HEK293T (cell line): ENCODE measurements at regions not wholly inside any gene's neighbourhood (a gene's known extent, or its start where the extent isn't known, plus 50 kb on each side); places are given as distances from the start of the nearest gene placed in this dataset.

ENCODE experiments used
- CTCF ChIA-PET: fragments of 350-600 bp; formaldehyde crosslinking; extraction: SDS; loops from one replicate; lab custom pipeline; 2021; ENCODE audit warnings: antibody characterized with exemption, inconsistent platforms; lab: Yijun Ruan, JAX
- POLR2A ChIA-PET: fragments of 350-600 bp; formaldehyde crosslinking; extraction: SDS; loops from one replicate; lab custom pipeline; 2020; ENCODE audit warnings: antibody characterized with exemption, inconsistent platforms; lab: Yijun Ruan, JAX
- DNase-seq: peaks from one replicate; pipeline ENCODE4 v3.0.0; 2012; ENCODE audit warnings: mixed read lengths; ENCODE audit errors: extremely low spot score
- ARNT ChIP-seq: fragments of 450-650 bp; IDR thresholded peaks from 2 replicates; pipeline ENCODE4 v1.6.1; 2017; ENCODE audit warnings: mild to moderate bottlenecking
- BHLHE40 ChIP-seq: fragments of 450-650 bp; IDR thresholded peaks from 2 replicates; pipeline ENCODE4 v1.6.1; 2016; ENCODE audit warnings: mild to moderate bottlenecking, moderate library complexity, borderline replicate concordance
- CTBP1 ChIP-seq: fragments of 450-650 bp; IDR thresholded peaks from 2 replicates; pipeline ENCODE4 v1.6.1; 2016; ENCODE audit warnings: borderline replicate concordance
- ELF4 ChIP-seq: fragments of 450-650 bp; IDR thresholded peaks from 2 replicates; pipeline ENCODE4 v1.6.1; 2017; ENCODE audit warnings: antibody characterized with exemption
- FOXA1 ChIP-seq: fragments of 450-650 bp; IDR thresholded peaks from 2 replicates; pipeline ENCODE4 v1.6.1; 2016; ENCODE audit warnings: mild to moderate bottlenecking
- FOXK2 ChIP-seq: fragments of 450-650 bp; IDR thresholded peaks from 2 replicates; pipeline ENCODE4 v1.6.1; 2016; ENCODE audit warnings: mild to moderate bottlenecking
- FOXM1 ChIP-seq: fragments of 450-650 bp; IDR thresholded peaks from 2 replicates; pipeline ENCODE4 v1.6.1; 2017; ENCODE audit warnings: mild to moderate bottlenecking, borderline replicate concordance
- HDGF ChIP-seq: fragments of 450-650 bp; IDR thresholded peaks from 2 replicates; pipeline ENCODE4 v1.6.1; 2017; ENCODE audit warnings: antibody characterized with exemption, borderline replicate concordance
- L3MBTL2 ChIP-seq: fragments of 450-650 bp; conservative IDR thresholded peaks from 2 replicates; pipeline ENCODE4 v1.6.1; 2016; ENCODE audit warnings: mild to moderate bottlenecking
- LEF1 ChIP-seq: fragments of 450-650 bp; IDR thresholded peaks from 2 replicates; pipeline ENCODE4 v1.6.1; 2017; ENCODE audit warnings: mild to moderate bottlenecking, borderline replicate concordance
- NFRKB ChIP-seq: fragments of 450-650 bp; IDR thresholded peaks from 2 replicates; pipeline ENCODE4 v1.6.1; 2016; ENCODE audit warnings: mild to moderate bottlenecking, moderate library complexity
- SP1 ChIP-seq: fragments of 450-650 bp; IDR thresholded peaks from 2 replicates; pipeline ENCODE4 v1.6.1; 2017
- SUZ12 ChIP-seq: fragments of 450-650 bp; IDR thresholded peaks from 2 replicates; pipeline ENCODE4 v1.6.1; 2016; ENCODE audit warnings: mild to moderate bottlenecking
- TARDBP ChIP-seq: fragments of 450-650 bp; IDR thresholded peaks from 2 replicates; pipeline ENCODE4 v1.6.1; 2016
- ZNF384 ChIP-seq: fragments of 450-650 bp; IDR thresholded peaks from 2 replicates; pipeline ENCODE4 v1.6.1; 2016
- TF ChIP-seq, protein P1 (sequence below): fragments of 450-650 bp; IDR thresholded peaks from 2 replicates; pipeline ENCODE4 v1.6.1; 2016

DNA sequence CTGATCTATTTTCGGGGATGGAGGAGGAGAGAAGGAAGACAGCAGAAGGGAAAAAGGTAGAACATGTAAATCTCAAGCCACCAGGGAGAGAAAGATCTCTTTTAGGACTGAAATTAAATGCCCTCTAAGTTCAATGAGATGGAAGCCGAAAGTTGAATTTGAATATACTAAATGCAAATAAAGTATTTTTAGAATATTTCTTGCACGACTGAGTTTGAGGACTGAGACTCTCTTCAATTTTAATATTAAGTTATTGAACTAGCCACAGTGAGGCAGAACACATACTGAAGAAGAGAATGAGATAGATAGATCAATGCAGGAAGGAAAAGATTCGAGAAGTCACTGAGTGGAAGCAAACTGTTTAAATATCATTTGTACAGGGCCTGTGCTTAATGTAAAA is 399.9 kb upstream of the CBLB start:
- POLR2A ChIA-PET: no interaction called here
- TF ChIP-seq CTBP1: no peak
- TF ChIP-seq FOXA1: no peak
- no peak for TF ChIP-seq ELF4
- no peak for TF ChIP-seq LEF1
- no peak for TF ChIP-seq TARDBP
- CTCF ChIA-PET: no interaction called here
- DNase-seq: no peak

DNA sequence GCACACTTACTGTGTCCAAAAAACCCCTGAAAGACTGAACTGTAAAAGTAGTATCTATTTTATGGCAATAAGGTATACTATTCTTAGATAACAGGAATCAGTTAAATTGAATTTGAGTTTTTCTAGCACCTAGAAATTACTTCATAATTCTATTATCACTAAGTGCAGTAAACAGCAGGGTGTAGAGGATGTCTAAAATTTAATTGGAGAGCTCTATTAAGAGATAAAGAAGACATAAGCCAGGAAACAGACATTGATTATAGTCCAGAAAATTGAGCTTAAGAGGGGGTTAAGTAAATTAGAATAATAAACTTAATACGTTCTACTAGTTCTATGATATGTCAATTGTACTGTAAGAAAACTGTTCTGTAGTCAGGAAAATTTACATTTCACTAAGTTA is 403.5 kb upstream of the CBLB start:
- DNase-seq: no peak
- ChIA-PET CTCF (no interaction called here), POLR2A (no interaction called here)
- TF ChIP-seq, protein P1, sequence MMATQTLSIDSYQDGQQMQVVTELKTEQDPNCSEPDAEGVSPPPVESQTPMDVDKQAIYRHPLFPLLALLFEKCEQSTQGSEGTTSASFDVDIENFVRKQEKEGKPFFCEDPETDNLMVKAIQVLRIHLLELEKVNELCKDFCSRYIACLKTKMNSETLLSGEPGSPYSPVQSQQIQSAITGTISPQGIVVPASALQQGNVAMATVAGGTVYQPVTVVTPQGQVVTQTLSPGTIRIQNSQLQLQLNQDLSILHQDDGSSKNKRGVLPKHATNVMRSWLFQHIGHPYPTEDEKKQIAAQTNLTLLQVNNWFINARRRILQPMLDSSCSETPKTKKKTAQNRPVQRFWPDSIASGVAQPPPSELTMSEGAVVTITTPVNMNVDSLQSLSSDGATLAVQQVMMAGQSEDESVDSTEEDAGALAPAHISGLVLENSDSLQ: no peak
- TF ChIP-seq FOXM1 (no peak), ARNT (no peak)

DNA sequence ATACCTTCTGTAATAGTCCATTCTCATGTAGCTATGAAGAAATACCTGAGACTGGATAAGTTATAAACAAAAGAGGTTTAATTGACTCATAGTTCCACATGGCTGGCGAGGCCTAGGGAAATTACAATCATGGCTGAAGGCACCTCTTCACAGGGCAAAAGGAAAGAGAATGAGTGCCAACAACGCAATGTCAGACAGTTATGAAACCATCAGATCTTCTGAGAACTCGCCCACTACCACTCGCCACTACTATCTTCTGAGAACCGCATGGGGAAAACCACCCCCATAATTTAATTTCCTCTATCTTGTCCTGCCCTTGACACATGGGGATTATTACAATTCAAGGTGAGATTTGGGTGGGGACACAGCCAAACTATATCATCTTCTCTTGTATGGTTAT is 406.8 kb upstream of the CBLB start:
- POLR2A ChIA-PET: no interaction called here

DNA sequence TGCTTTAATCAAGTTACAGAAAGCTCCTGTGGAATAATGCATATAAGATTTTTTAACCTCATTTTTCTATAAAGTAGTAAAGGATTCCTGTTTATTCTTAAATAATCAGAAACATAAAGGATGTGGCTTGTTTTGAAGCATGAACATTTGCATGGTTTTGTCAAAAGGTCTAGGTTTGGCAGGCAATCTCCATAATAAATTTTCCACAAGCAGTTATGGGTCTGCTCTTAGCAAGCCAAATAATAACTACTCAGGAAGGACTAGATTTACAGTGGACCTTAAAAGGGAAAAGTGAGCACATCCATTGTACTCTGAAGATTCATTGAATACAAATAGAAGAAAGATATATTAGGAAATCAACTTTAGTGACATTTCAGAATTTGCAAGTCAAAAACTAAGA is 407.3 kb upstream of the CBLB start:
- ChIA-PET POLR2A (no interaction called here), CTCF (no interaction called here)
- TF ChIP-seq FOXM1 (no peak), LEF1 (no peak)
- DNase-seq: no peak

More for the DNA sequence above, 406.8 kb upstream of the CBLB start:
- no peak for DNase-seq
- TF ChIP-seq FOXK2: no peak
- TF ChIP-seq SUZ12: no peak
- no peak for TF ChIP-seq TARDBP
- no peak for TF ChIP-seq NFRKB
- TF ChIP-seq L3MBTL2: no peak
- TF ChIP-seq FOXA1: no peak
- no peak for TF ChIP-seq ARNT
- TF ChIP-seq, protein P1: no peak
- TF ChIP-seq ELF4: no peak
- TF ChIP-seq SP1: no peak
- no peak for TF ChIP-seq BHLHE40
- no peak for TF ChIP-seq FOXM1
- no peak for TF ChIP-seq HDGF
- CTCF ChIA-PET: no interaction called here

DNA sequence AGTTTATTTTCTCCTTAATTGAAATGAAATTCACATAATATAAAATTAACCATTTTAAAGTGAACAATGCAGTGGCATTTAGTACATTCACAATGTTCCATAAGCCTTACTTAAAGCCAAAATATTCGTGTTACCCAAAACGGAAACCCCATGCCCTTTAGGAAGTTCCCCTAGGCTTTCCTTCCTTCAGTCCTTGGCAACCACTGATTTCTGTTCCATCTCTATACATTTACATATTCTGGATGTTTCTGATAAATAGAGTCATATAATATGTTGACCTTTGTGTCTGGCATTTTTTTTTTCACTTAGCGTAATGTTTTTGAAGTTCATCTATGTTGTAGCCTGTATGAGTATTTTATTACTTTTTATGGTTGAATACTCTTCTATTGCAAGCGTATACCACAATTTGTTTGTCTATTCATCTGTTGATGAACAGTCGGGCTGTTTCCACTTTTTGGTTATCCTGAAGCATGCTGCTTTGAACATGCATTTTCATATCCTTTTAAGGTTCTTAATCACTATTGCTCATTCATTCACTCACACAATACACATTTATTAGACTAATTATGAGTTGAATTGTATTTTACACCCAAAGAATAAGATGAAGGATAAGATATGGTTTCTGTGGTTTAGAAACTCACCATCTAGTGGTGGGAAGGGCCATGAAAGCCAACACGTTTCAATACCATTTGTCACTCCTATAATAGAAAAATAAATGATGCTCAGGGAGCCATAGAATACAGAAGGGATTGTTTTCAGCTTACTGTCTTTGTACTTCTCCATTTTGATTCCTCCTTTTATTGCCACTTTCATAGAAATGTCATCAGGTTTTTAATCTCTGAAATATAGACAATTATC is 408.2 kb upstream of the CBLB start:
- no peak for TF ChIP-seq NFRKB
- no peak for DNase-seq
- ChIA-PET POLR2A (no interaction called here), CTCF (no interaction called here)

DNA sequence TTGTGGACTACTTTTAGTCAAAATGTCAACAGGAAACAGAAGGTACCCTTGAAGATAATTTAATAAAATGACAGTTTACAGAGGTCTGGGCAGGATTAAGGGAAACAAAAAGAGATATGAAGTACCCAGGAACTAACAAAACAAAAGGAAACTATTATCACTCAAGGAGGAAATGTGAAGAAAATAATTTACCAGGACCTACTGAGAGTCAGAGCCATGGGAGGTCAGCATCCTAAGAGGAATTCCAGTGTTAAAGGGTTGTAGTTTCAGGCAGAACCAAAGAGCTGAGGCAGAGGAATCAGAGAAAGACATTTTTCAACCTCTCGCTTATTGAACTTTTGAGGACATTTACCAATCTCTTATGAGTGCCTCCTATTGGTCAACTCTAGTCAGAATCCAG is 408.9 kb upstream of the CBLB start:
- ChIA-PET CTCF (no interaction called here), POLR2A (no interaction called here)

DNA sequence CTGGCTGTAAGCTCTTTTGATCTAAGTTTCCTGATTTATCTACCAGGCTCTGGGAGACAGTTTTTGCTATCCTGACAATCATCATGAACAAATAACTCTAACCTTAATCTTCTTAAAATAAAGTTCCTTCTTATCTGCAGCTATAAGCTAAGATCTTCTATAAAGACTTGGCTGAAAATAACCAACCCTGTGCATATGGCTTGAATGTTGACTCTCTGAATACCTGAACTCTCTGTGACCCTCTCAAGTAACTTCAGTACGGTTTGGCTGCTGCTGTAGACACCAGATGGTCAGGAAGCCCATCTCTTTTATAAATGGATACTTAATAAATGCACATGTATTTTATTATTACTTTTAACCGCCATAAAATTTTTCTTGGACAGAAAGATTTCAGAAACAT is 412.4 kb upstream of the CBLB start:
- ChIA-PET CTCF (no interaction called here), POLR2A (no interaction called here)
- TF ChIP-seq FOXK2: no peak
- no peak for TF ChIP-seq ELF4
- TF ChIP-seq TARDBP: no peak
- TF ChIP-seq LEF1: no peak
- TF ChIP-seq ZNF384: no peak
- no peak for TF ChIP-seq CTBP1
- no peak for TF ChIP-seq FOXM1
- no peak for TF ChIP-seq FOXA1
- no peak for TF ChIP-seq HDGF
- TF ChIP-seq, protein P1: no peak
- TF ChIP-seq SUZ12: no peak
- TF ChIP-seq ARNT: no peak
- TF ChIP-seq SP1: no peak
- no peak for TF ChIP-seq BHLHE40
- TF ChIP-seq L3MBTL2: no peak
- no peak for TF ChIP-seq NFRKB
- DNase-seq: no peak

More for the DNA sequence above, 408.9 kb upstream of the CBLB start:
- no peak for TF ChIP-seq HDGF
- no peak for TF ChIP-seq TARDBP
- no peak for TF ChIP-seq ZNF384
- TF ChIP-seq FOXA1: no peak
- TF ChIP-seq L3MBTL2: no peak
- TF ChIP-seq, protein P1: no peak
- TF ChIP-seq FOXM1: no peak
- no peak for TF ChIP-seq ARNT
- no peak for TF ChIP-seq ELF4
- TF ChIP-seq BHLHE40: no peak
- no peak for TF ChIP-seq FOXK2
- no peak for TF ChIP-seq NFRKB
- TF ChIP-seq LEF1: no peak
- TF ChIP-seq CTBP1: no peak
- TF ChIP-seq SP1: no peak
- no peak for TF ChIP-seq SUZ12
- no peak for DNase-seq
